Progenitor cell of endocrine pancreas (in vitro differentiated cells): ENCODE measurements at regions not wholly inside any gene's neighbourhood (a gene's known extent, or its start where the extent isn't known, plus 50 kb on each side); places are given as distances from the start of the nearest gene placed in this dataset.
A peak's percentile ranks its signal among the peaks of the same experiment; 100 is the strongest.
"Not testable (repeated sequence)": the region's sequence is repeated elsewhere in the genome, so short reads cannot be mapped to it uniquely, and the experiment has no call there.

Experiments used
- DNase-seq: peaks from one replicate; pipeline ENCODE4 v3.0.0; 2021; ENCODE audit warnings: low spot score; ENCODE audit not compliant: unreplicated experiment
- H3K27ac Mint-ChIP-seq: 2 replicates; pipeline ENCODE4 v1.8.0; 2021; ENCODE audit warnings: mild to moderate bottlenecking, moderate library complexity, mixed read lengths
- H3K27me3 Mint-ChIP-seq: 2 replicates; pipeline ENCODE4 v1.8.0; 2021; ENCODE audit warnings: mixed read lengths
- H3K36me3 Mint-ChIP-seq: 2 replicates; pipeline ENCODE4 v1.8.0; 2022; ENCODE audit warnings: mixed read lengths; ENCODE audit not compliant: insufficient read depth
- H3K4me1 Mint-ChIP-seq: 2 replicates; pipeline ENCODE4 v1.8.0; 2021; ENCODE audit warnings: low read depth, mixed read lengths
- H3K4me3 Mint-ChIP-seq: 2 replicates; pipeline ENCODE4 v1.8.0; 2021; ENCODE audit warnings: low read depth, mild to moderate bottlenecking, moderate library complexity, mixed read lengths
- H3K9me3 Mint-ChIP-seq: 2 replicates; pipeline ENCODE4 v1.8.0; 2021; ENCODE audit warnings: low read depth, mixed read lengths
- TF ChIP-seq, protein P1 (sequence below): fragments of 200-600 bp; sonication (generic); IDR thresholded peaks from one replicate; pipeline ENCODE4 v1.5.0; 2021; ENCODE audit warnings: antibody characterized with exemption, mild to moderate bottlenecking; ENCODE audit not compliant: unreplicated experiment

DNA sequence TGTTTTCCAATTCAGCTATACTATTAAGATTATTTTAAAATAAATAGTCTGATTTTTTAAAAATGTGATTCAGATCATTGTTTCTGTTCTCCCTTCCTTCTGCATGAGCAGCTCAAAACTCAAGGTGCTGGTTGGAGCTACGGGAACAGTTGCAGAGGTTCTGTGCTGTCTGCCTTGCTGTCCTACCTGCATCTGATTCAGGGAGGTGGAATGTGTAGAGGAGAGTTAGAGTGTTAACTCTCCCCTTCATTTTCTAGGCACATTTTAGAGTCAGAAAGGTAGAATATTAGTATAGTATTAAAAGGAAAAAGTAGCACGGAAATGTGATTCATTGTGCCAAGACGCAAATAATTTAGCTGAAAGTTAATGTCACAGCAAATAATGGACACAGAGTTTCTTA, 188.1 kb upstream of the SLC35B3 start:
- no peaks in the 10 kb centered on the region for H3K4me1 Mint-ChIP-seq
- no peak for DNase-seq
- H3K27ac Mint-ChIP-seq, result no peak overlapping the region
- TF ChIP-seq, protein P1, sequence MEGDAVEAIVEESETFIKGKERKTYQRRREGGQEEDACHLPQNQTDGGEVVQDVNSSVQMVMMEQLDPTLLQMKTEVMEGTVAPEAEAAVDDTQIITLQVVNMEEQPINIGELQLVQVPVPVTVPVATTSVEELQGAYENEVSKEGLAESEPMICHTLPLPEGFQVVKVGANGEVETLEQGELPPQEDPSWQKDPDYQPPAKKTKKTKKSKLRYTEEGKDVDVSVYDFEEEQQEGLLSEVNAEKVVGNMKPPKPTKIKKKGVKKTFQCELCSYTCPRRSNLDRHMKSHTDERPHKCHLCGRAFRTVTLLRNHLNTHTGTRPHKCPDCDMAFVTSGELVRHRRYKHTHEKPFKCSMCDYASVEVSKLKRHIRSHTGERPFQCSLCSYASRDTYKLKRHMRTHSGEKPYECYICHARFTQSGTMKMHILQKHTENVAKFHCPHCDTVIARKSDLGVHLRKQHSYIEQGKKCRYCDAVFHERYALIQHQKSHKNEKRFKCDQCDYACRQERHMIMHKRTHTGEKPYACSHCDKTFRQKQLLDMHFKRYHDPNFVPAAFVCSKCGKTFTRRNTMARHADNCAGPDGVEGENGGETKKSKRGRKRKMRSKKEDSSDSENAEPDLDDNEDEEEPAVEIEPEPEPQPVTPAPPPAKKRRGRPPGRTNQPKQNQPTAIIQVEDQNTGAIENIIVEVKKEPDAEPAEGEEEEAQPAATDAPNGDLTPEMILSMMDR, result no peak
- H3K4me3 Mint-ChIP-seq, result no peak overlapping the region
- peaks cover under 1% of the 10 kb centered on the region for H3K9me3 Mint-ChIP-seq
- H3K27me3 Mint-ChIP-seq, result no peaks in the 10 kb centered on the region
- H3K36me3 Mint-ChIP-seq, result no peaks in the 10 kb centered on the region

DNA sequence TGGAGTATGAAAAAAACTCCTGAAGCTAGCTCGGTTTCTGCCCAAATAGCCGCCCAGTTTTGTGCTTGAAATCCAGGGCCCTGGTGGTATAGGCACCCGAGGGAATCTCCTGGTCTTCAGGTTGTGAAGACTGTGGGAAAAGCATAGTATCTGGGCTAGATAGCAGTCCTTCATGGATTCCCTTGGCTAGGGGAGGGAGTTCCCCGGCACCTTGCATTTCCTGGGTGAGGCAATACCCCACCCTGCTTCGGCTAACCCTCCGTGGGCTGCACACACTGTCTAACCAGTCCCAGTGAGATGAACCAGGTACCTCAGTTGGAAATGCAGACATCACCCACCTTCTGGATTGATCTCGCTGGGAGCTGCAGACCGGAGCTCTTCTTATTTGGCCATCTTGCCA, 184.5 kb upstream of the SLC35B3 start:
- TF ChIP-seq, protein P1, result no peak
- H3K27ac Mint-ChIP-seq, result no peak overlapping the region
- no peaks in the 10 kb centered on the region for H3K4me1 Mint-ChIP-seq
- H3K4me3 Mint-ChIP-seq, result no peak overlapping the region
- no peaks in the 10 kb centered on the region for H3K36me3 Mint-ChIP-seq
- no peak for DNase-seq
- H3K27me3 Mint-ChIP-seq, result no peaks in the 10 kb centered on the region
- peaks cover 3% of the 10 kb centered on the region for H3K9me3 Mint-ChIP-seq

DNA sequence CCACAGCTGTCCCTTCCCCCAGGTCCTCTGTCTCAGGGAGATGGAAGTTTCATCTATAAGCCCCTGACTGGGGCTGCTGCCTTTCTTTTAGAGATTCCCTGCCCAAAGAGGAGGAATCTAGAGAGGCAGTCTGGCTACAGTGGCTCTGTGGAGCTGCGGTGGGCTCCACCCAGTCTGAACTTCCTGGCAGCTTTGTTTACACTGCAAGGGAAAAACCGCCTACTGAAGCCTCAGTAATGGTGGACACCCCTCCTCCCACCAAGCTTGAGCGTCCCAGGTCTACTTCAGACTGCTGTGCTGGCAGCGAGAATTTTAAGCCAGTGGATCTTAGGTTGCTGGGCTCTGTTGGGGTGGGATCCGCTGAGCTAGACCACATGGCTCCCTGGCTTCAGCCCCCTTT, 184.1 kb upstream of the SLC35B3 start:
- not testable (repeated sequence) for DNase-seq, H3K4me1 Mint-ChIP-seq

DNA sequence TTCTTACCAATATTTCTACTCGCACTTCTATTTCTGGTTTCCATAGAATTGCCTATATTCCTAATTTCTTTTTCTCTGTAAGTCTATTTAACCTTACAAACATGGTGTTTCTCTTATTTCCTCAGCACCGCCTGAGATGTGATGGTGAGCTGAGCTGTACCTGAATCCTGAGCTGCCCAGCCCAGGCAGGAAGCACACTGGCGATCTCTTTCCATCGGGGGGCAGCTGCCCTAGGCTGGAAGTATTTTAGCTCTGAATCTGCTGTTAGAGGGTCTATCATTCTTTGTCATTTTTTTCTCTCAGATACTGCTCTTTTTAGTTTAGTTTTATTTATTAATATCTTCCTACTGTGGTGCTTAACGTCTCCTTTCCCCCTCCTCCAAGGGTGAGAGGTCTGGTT, 173.4 kb upstream of the SLC35B3 start:
- no peak overlapping the region for H3K4me3 Mint-ChIP-seq
- no peak for DNase-seq
- no peaks in the 10 kb centered on the region for H3K36me3 Mint-ChIP-seq
- H3K9me3 Mint-ChIP-seq, result no peaks in the 10 kb centered on the region
- TF ChIP-seq, protein P1, result no peak
- no peaks in the 10 kb centered on the region for H3K27me3 Mint-ChIP-seq
- H3K4me1 Mint-ChIP-seq, result no peaks in the 10 kb centered on the region
- H3K27ac Mint-ChIP-seq, result no peak overlapping the region

More for the DNA sequence above, 184.1 kb upstream of the SLC35B3 start:
- H3K36me3 Mint-ChIP-seq, H3K9me3 Mint-ChIP-seq, H3K27me3 Mint-ChIP-seq, H3K27ac Mint-ChIP-seq, H3K4me3 Mint-ChIP-seq: not testable (repeated sequence)

DNA sequence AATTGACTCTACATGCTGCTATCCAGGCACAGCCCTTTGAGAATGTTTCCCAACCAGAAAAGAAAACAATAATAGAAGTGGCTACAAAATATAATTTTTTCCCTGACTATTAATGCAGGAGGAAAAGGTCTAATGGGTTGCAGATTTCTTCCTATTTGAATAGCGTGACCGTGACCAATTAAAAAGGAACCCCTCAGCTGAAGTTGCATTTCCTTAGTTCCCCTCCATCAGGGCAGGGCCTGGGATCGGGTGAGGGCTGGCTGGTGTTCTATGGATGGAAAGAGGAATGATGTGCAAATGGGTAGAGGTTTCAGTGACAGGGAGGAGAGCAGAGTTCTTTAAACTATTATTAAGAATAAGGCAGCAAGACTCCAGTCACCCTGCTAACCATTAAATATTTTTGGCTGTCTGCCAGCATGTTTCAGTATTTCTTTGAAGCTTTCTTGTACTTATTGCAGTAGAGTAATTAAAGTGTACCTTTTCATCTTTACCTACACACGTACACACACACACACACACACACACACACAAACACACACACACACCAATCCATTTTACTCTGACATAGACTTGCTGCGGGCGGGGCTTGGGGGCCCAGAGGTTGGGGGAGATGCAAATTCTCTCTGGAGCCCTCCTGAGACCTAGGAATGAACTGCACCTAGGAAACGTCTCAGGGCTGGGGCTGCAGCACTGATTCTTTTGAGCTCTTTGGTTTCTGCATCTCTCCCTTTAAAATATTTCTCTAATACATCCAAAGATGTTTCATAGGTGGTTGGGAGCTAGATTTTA, 154.8 kb upstream of the SLC35B3 start:
- DNase-seq, result no peak
- H3K27me3 Mint-ChIP-seq, result no peaks in the 10 kb centered on the region
- H3K9me3 Mint-ChIP-seq, result peaks cover 13% of the 10 kb centered on the region
- TF ChIP-seq, protein P1, result peak; percentile 26
- H3K4me3 Mint-ChIP-seq, result no peak overlapping the region
- H3K4me1 Mint-ChIP-seq, result no peaks in the 10 kb centered on the region
- H3K36me3 Mint-ChIP-seq, result no peaks in the 10 kb centered on the region
- H3K27ac Mint-ChIP-seq, result no peak overlapping the region

DNA sequence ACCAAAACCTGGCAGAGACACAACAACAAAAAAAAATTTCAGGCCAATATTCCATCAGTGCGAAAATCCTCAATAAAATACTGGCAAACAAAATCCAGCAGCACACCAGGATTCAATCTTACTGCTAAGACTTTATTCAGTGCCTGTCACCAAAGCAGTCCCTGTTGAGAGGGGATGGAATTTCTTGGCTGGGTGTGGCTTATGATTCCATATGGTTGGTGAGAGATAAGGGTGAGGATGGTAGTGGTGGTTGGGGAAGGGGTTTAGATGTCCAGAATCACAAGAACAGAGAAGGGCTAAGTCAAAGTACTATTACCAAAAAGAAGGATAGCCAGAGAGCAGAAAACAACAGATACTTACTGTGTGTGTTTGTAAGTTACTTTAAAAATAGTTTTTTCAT, 152.8 kb upstream of the SLC35B3 start:
- H3K9me3 Mint-ChIP-seq, result peaks cover 6% of the 10 kb centered on the region
- H3K27me3 Mint-ChIP-seq, result no peaks in the 10 kb centered on the region
- H3K27ac Mint-ChIP-seq, result no peak overlapping the region
- no peak overlapping the region for H3K4me3 Mint-ChIP-seq
- H3K36me3 Mint-ChIP-seq, result no peaks in the 10 kb centered on the region
- no peaks in the 10 kb centered on the region for H3K4me1 Mint-ChIP-seq
- TF ChIP-seq, protein P1, result no peak
- no peak for DNase-seq
